KMS-11 (cell line): ENCODE measurements at regions not wholly inside any gene's neighbourhood (a gene's known extent, or its start where the extent isn't known, plus 50 kb on each side); places are given as distances from the start of the nearest gene placed in this dataset.

Experiments used
- H2AFZ ChIP-seq: fragments of 200-600 bp; sonication (generic); 2 replicates; pipeline ENCODE4 v1.6.1; 2016; ENCODE audit warnings: antibody characterized with exemption, mixed run types, low read depth
- H3K27ac ChIP-seq: fragments of 200-600 bp; sonication (generic); 2 replicates; pipeline ENCODE4 v1.6.1; 2016; ENCODE audit warnings: mild to moderate bottlenecking, mixed run types
- H3K27me3 ChIP-seq: fragments of 200-600 bp; sonication (generic); 2 replicates; pipeline ENCODE4 v1.6.1; 2017; ENCODE audit warnings: mild to moderate bottlenecking, low read depth, mixed run types, moderate library complexity; ENCODE audit not compliant: insufficient read depth
- H3K36me3 ChIP-seq: fragments of 200-600 bp; sonication (generic); 2 replicates; pipeline ENCODE4 v1.6.1; 2017; ENCODE audit warnings: mild to moderate bottlenecking, mixed run types; ENCODE audit not compliant: insufficient read depth
- H3K4me1 ChIP-seq: fragments of 200-600 bp; sonication (generic); 2 replicates; pipeline ENCODE4 v1.6.1; 2016; ENCODE audit warnings: mild to moderate bottlenecking, low read depth, mixed run types; ENCODE audit not compliant: poor library complexity, severe bottlenecking
- H3K4me2 ChIP-seq: fragments of 200-600 bp; sonication (generic); 2 replicates; pipeline ENCODE4 v1.7.0; 2016; ENCODE audit warnings: mild to moderate bottlenecking, mixed run types
- H3K4me3 ChIP-seq: fragments of 200-600 bp; sonication (generic); IDR thresholded peaks from 2 replicates; pipeline ENCODE4 v1.6.1; 2017; ENCODE audit warnings: low read depth, low read length, mixed read lengths; ENCODE audit not compliant: insufficient read depth
- H3K79me2 ChIP-seq: fragments of 200-600 bp; sonication (generic); 2 replicates; pipeline ENCODE4 v1.6.1; 2016; ENCODE audit warnings: low read depth, mixed run types; ENCODE audit not compliant: insufficient read depth
- H3K9ac ChIP-seq: fragments of 200-600 bp; sonication (generic); 2 replicates; pipeline ENCODE4 v1.6.1; 2016; ENCODE audit warnings: mild to moderate bottlenecking, mixed run types
- H4K20me1 ChIP-seq: fragments of 200-600 bp; sonication (generic); 2 replicates; pipeline ENCODE4 v1.6.1; 2016; ENCODE audit warnings: mild to moderate bottlenecking, mixed run types; ENCODE audit not compliant: insufficient read depth
- CTCF ChIP-seq: fragments of 200-600 bp; sonication (generic); conservative IDR thresholded peaks from 2 replicates; pipeline ENCODE4 v1.6.1; 2017; ENCODE audit warnings: low read depth, mild to moderate bottlenecking, antibody characterized with exemption, low read length, moderate library complexity, mixed read lengths

GRCh38 chr6:27631609-27631916 lies 158.7 kb upstream of the ZNF184 start:
- no peak overlapping the region for H3K9ac ChIP-seq
- H2AFZ ChIP-seq, result no peak overlapping the region
- H4K20me1 ChIP-seq, result no peaks in the 10 kb centered on the region
- H3K4me1 ChIP-seq, result no peaks in the 10 kb centered on the region
- TF ChIP-seq CTCF, result no peak
- no peaks in the 10 kb centered on the region for H3K36me3 ChIP-seq
- H3K79me2 ChIP-seq, result no peaks in the 10 kb centered on the region
- H3K4me2 ChIP-seq, result no peak overlapping the region
- H3K4me3 ChIP-seq, result no peak overlapping the region
- H3K27ac ChIP-seq, result no peak overlapping the region
- H3K27me3 ChIP-seq, result no peaks in the 10 kb centered on the region

GRCh38 chr6:27630727-27631608 lies 158.1 kb upstream of the ZNF184 start:
- Histone ChIP-seq H3K27ac (no peak overlapping the region), H3K4me1 (no peaks in the 10 kb centered on the region), H3K4me2 (no peak overlapping the region), H3K79me2 (no peaks in the 10 kb centered on the region), H3K36me3 (no peaks in the 10 kb centered on the region), H3K9ac (no peak overlapping the region), H3K27me3 (no peaks in the 10 kb centered on the region), H3K4me3 (no peak overlapping the region), H2AFZ (no peak overlapping the region), H4K20me1 (no peaks in the 10 kb centered on the region)
- no peak for TF ChIP-seq CTCF

GRCh38 chr6:27624694-27625262 lies 151.9 kb upstream of the ZNF184 start:
- H3K36me3 ChIP-seq, result no peaks in the 10 kb centered on the region
- H3K9ac ChIP-seq, result no peak overlapping the region
- H3K27ac ChIP-seq, result no peak overlapping the region
- TF ChIP-seq CTCF, result no peak
- H3K79me2 ChIP-seq, result no peaks in the 10 kb centered on the region
- no peaks in the 10 kb centered on the region for H3K27me3 ChIP-seq
- H4K20me1 ChIP-seq, result no peaks in the 10 kb centered on the region
- H3K4me3 ChIP-seq, result no peak overlapping the region
- no peak overlapping the region for H2AFZ ChIP-seq
- H3K4me2 ChIP-seq, result no peak overlapping the region
- no peaks in the 10 kb centered on the region for H3K4me1 ChIP-seq

GRCh38 chr6:27623103-27623502 lies 150.2 kb upstream of the ZNF184 start:
- H3K36me3 ChIP-seq, result no peaks in the 10 kb centered on the region
- H3K4me3 ChIP-seq, result no peak overlapping the region
- TF ChIP-seq CTCF, result no peak

More at GRCh38 chr6:27623103-27623502, 150.2 kb upstream of the ZNF184 start:
- H3K27me3 ChIP-seq, result no peaks in the 10 kb centered on the region
- no peak overlapping the region for H2AFZ ChIP-seq
- no peak overlapping the region for H3K9ac ChIP-seq
- H3K4me1 ChIP-seq, result no peaks in the 10 kb centered on the region
- H4K20me1 ChIP-seq, result no peaks in the 10 kb centered on the region
- no peak overlapping the region for H3K4me2 ChIP-seq
- H3K27ac ChIP-seq, result no peak overlapping the region
- no peaks in the 10 kb centered on the region for H3K79me2 ChIP-seq
